ENCODE measurements at regions not wholly inside any gene's neighbourhood (a gene's known extent, or its start where the extent isn't known, plus 50 kb on each side); places are given as distances from the start of the nearest gene placed in this dataset.

GRCh38 chr14:98444077-98444476 lies 827.9 kb downstream of the BCL11B start:
- H3K9me3 ChIP-seq (ENCODE audit: severe bottlenecking): no peaks in the 10 kb centered on the region
- DNase-seq (ENCODE audit: low spot score): no peak
- no peaks in the 10 kb centered on the region for H3K4me1 ChIP-seq (ENCODE audit: insufficient read depth, poor library complexity, severe bottlenecking)
- H3K4me3 ChIP-seq (ENCODE audit: severe bottlenecking): no peak overlapping the region
- no peak for TF ChIP-seq CTCF (IDR thresholded peaks at IDR 0.05; ENCODE audit: poor library complexity, severe bottlenecking)
- no peaks in the 10 kb centered on the region for H3K27me3 ChIP-seq (ENCODE audit: insufficient read depth, poor library complexity, severe bottlenecking)
- no peaks in the 10 kb centered on the region for H3K36me3 ChIP-seq (ENCODE audit: low read depth)
- no peak overlapping the region for H3K27ac ChIP-seq (ENCODE audit: poor library complexity, severe bottlenecking)
- ATAC-seq (ENCODE audit: low read depth): no peak

- Histone ChIP-seq H3K36me3 (ENCODE audit: low read depth) (no peaks in the 10 kb centered on the region), H3K27ac (ENCODE audit: poor library complexity, severe bottlenecking) (no peak overlapping the region), H3K27me3 (ENCODE audit: insufficient read depth, poor library complexity, severe bottlenecking) (no peaks in the 10 kb centered on the region), H3K4me1 (ENCODE audit: insufficient read depth, poor library complexity, severe bottlenecking) (no peaks in the 10 kb centered on the region), H3K4me3 (ENCODE audit: severe bottlenecking) (no peak overlapping the region), H3K9me3 (ENCODE audit: severe bottlenecking) (no peaks in the 10 kb centered on the region)
- TF ChIP-seq CTCF (IDR thresholded peaks at IDR 0.05; ENCODE audit: poor library complexity, severe bottlenecking): no peak
- no peak for ATAC-seq (ENCODE audit: low read depth)
- DNase-seq (ENCODE audit: low spot score): no peak
Observed at GRCh38 chr14:98445718-98446117, 826.3 kb downstream of the BCL11B start.

GRCh38 chr14:98446508-98446907 lies 825.5 kb downstream of the BCL11B start:
- no peak for TF ChIP-seq CTCF (IDR thresholded peaks at IDR 0.05; ENCODE audit: poor library complexity, severe bottlenecking)
- H3K27ac ChIP-seq (ENCODE audit: poor library complexity, severe bottlenecking): no peak overlapping the region
- DNase-seq (ENCODE audit: low spot score) (no peak), ATAC-seq (ENCODE audit: low read depth) (no peak)
- H3K4me3 ChIP-seq (ENCODE audit: severe bottlenecking): no peak overlapping the region
- H3K9me3 ChIP-seq (ENCODE audit: severe bottlenecking): no peaks in the 10 kb centered on the region
- no peaks in the 10 kb centered on the region for H3K27me3 ChIP-seq (ENCODE audit: insufficient read depth, poor library complexity, severe bottlenecking)
- no peaks in the 10 kb centered on the region for H3K4me1 ChIP-seq (ENCODE audit: insufficient read depth, poor library complexity, severe bottlenecking)
- H3K36me3 ChIP-seq (ENCODE audit: low read depth): no peaks in the 10 kb centered on the region

GRCh38 chr14:98456231-98456630 lies 815.8 kb downstream of the BCL11B start:
- no peak for ATAC-seq (ENCODE audit: low read depth)
- no peak for DNase-seq (ENCODE audit: low spot score)
- Histone ChIP-seq H3K27me3 (ENCODE audit: insufficient read depth, poor library complexity, severe bottlenecking) (no peaks in the 10 kb centered on the region), H3K4me1 (ENCODE audit: insufficient read depth, poor library complexity, severe bottlenecking) (no peaks in the 10 kb centered on the region), H3K27ac (ENCODE audit: poor library complexity, severe bottlenecking) (no peak overlapping the region), H3K9me3 (ENCODE audit: severe bottlenecking) (no peaks in the 10 kb centered on the region), H3K4me3 (ENCODE audit: severe bottlenecking) (no peak overlapping the region), H3K36me3 (ENCODE audit: low read depth) (no peaks in the 10 kb centered on the region)
- no peak for TF ChIP-seq CTCF (IDR thresholded peaks at IDR 0.05; ENCODE audit: poor library complexity, severe bottlenecking)

GRCh38 chr14:98458702-98459101 lies 813.3 kb downstream of the BCL11B start:
- ATAC-seq (ENCODE audit: low read depth) (no peak), DNase-seq (ENCODE audit: low spot score) (no peak)
- H3K27me3 ChIP-seq (ENCODE audit: insufficient read depth, poor library complexity, severe bottlenecking): no peaks in the 10 kb centered on the region
- H3K9me3 ChIP-seq (ENCODE audit: severe bottlenecking): no peaks in the 10 kb centered on the region
- H3K4me1 ChIP-seq (ENCODE audit: insufficient read depth, poor library complexity, severe bottlenecking): no peaks in the 10 kb centered on the region
- no peak overlapping the region for H3K27ac ChIP-seq (ENCODE audit: poor library complexity, severe bottlenecking)
- TF ChIP-seq CTCF (IDR thresholded peaks at IDR 0.05; ENCODE audit: poor library complexity, severe bottlenecking): no peak
- no peak overlapping the region for H3K4me3 ChIP-seq (ENCODE audit: severe bottlenecking)
- no peaks in the 10 kb centered on the region for H3K36me3 ChIP-seq (ENCODE audit: low read depth)

All from RWPE2 (cell line).